ENCODE measurements at regions not wholly inside any gene's neighbourhood (a gene's known extent, or its start where the extent isn't known, plus 50 kb on each side); places are given as distances from the start of the nearest gene placed in this dataset.
"Not testable (repeated sequence)": the region's sequence is repeated elsewhere in the genome, so short reads cannot be mapped to it uniquely, and the experiment has no call there.

DNA sequence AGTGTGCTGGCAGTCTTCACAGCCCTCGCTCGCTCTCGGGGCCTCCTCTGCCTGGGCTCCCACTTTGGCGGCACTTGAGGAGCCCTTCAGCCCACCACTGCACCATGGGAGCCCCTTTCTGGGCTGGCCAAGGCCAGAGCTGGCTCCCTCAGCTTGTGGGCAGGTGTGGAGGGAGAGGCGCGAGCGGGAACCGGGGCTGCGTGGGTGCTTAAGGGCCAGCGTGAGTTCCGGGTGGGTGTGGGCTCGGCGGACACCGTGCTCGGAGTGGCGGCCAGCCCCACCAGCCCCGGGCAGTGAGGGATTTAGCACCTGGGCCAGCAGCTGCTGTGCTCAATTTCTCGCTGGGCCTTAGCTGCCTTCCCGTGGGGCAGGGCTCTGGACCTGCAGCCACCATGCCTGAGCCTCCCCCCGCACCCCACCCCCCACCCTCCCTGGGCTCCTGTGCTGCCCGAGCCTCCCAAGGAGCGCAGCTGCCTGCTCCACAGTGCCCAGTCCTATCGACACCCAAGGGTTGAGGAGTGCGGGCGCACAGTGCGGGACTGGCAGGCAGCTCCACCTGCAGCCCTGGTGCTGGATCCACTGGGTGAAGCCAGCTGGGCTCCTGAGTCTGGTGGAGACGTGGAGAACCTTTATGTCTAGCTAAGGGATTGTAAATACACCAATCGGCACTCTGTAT is 684.4 kb upstream of the GOLIM4 start:
- TF ChIP-seq LCORL (IDR thresholded peaks at IDR 0.05); LCORL (CRISPR knock-in tag; IDR thresholded peaks at IDR 0.05); RNF2 (conservative IDR thresholded peaks at IDR 0.05; ENCODE audit: low read depth); ZNF691 (CRISPR knock-in tag; IDR thresholded peaks at IDR 0.05; ENCODE audit: borderline replicate concordance, low read depth); KLF12 (CRISPR knock-in tag; IDR thresholded peaks at IDR 0.05; ENCODE audit: borderline replicate concordance); THAP7 (CRISPR knock-in tag; IDR thresholded peaks at IDR 0.05); CTCF (CRISPR knock-in tag; IDR thresholded peaks at IDR 0.05); MTA1 (CRISPR knock-in tag; IDR thresholded peaks at IDR 0.05; ENCODE audit: borderline replicate concordance); TRIM24 (CRISPR knock-in tag; IDR thresholded peaks at IDR 0.05); PHF21A (CRISPR knock-in tag; IDR thresholded peaks at IDR 0.05); ZNF143 (CRISPR knock-in tag; IDR thresholded peaks at IDR 0.05); ZBTB21 (CRISPR knock-in tag; IDR thresholded peaks at IDR 0.05): not testable (repeated sequence)
- TF ChIP-seq, protein P1, sequence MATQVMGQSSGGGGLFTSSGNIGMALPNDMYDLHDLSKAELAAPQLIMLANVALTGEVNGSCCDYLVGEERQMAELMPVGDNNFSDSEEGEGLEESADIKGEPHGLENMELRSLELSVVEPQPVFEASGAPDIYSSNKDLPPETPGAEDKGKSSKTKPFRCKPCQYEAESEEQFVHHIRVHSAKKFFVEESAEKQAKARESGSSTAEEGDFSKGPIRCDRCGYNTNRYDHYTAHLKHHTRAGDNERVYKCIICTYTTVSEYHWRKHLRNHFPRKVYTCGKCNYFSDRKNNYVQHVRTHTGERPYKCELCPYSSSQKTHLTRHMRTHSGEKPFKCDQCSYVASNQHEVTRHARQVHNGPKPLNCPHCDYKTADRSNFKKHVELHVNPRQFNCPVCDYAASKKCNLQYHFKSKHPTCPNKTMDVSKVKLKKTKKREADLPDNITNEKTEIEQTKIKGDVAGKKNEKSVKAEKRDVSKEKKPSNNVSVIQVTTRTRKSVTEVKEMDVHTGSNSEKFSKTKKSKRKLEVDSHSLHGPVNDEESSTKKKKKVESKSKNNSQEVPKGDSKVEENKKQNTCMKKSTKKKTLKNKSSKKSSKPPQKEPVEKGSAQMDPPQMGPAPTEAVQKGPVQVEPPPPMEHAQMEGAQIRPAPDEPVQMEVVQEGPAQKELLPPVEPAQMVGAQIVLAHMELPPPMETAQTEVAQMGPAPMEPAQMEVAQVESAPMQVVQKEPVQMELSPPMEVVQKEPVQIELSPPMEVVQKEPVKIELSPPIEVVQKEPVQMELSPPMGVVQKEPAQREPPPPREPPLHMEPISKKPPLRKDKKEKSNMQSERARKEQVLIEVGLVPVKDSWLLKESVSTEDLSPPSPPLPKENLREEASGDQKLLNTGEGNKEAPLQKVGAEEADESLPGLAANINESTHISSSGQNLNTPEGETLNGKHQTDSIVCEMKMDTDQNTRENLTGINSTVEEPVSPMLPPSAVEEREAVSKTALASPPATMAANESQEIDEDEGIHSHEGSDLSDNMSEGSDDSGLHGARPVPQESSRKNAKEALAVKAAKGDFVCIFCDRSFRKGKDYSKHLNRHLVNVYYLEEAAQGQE (IDR thresholded peaks at IDR 0.05; ENCODE audit: borderline replicate concordance in 1 of 2, low read depth in 1 of 2, low read length in 2 of 2): not testable (repeated sequence)
- TF ChIP-seq, protein P2, sequence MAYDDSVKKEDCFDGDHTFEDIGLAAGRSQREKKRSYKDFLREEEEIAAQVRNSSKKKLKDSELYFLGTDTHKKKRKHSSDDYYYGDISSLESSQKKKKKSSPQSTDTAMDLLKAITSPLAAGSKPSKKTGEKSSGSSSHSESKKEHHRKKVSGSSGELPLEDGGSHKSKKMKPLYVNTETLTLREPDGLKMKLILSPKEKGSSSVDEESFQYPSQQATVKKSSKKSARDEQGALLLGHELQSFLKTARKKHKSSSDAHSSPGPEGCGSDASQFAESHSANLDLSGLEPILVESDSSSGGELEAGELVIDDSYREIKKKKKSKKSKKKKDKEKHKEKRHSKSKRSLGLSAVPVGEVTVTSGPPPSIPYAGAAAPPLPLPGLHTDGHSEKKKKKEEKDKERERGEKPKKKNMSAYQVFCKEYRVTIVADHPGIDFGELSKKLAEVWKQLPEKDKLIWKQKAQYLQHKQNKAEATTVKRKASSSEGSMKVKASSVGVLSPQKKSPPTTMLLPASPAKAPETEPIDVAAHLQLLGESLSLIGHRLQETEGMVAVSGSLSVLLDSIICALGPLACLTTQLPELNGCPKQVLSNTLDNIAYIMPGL (CRISPR knock-in tag; IDR thresholded peaks at IDR 0.05; ENCODE audit: borderline replicate concordance in 1 of 2, low read depth in 1 of 2): not testable (repeated sequence)
